ENCODE measurements at regions not wholly inside any gene's neighbourhood (a gene's known extent, or its start where the extent isn't known, plus 50 kb on each side); places are given as distances from the start of the nearest gene placed in this dataset.

DNA sequence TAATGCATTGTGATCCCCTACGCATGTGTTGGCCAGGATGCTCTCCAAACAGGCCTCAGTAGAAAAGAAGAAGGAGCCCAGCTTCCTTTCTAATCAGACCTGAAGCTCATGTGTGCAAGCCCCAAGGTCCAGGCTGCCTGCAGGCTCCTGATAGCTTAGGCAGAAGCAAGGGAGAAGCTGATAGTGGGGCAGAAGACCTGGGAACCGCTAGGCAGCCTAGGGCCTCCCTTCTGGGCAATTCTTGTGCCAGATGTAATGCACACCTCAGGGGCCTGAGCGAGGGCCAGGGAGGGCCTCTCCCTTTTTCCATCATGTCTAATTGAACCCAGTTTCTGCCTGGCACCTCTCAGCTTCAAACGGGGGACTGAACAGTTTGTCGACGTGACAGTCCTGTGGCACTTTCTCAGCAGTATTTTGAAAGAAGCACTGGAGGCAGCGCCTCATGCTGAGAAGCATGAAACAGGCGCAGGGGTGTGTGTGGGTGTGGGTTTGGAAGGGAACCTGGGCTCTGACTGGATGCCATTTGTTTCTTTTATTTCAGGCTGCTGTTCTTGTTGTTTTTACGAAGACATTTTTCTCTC is 212.8 kb downstream of the PIK3R1 start:
- Histone ChIP-seq H3K9me3 (ENCODE audit: control insufficient read depth, insufficient read depth, low read length) (no peaks in the 10 kb centered on the region), H3K9me2 (replicated peaks; ENCODE audit: control insufficient read depth, low read length) (no peaks in the 10 kb centered on the region), H3K27ac (ENCODE audit: low read depth, low read length) (no peak overlapping the region), H3K4me1 (ENCODE audit: control insufficient read depth, low read length) (peaks cover 7% of the 10 kb centered on the region), H3K4me3 (ENCODE audit: low read length) (no peak overlapping the region), H3K27me3 (ENCODE audit: control insufficient read depth, low read length) (no peaks in the 10 kb centered on the region; the same call in 1 of the 2 replicates), H4K20me1 (ENCODE audit: control insufficient read depth, insufficient read depth, low read depth, low read length) (no peaks in the 10 kb centered on the region), H3F3A (ENCODE audit: control insufficient read depth, insufficient read depth) (no peaks in the 10 kb centered on the region), H3K36me3 (ENCODE audit: control insufficient read depth, low read length) (no peaks in the 10 kb centered on the region), H3K79me2 (ENCODE audit: control insufficient read depth, low read length) (no peaks in the 10 kb centered on the region), H3K4me2 (ENCODE audit: low read length) (no peak overlapping the region)
- TF ChIP-seq EZH2phosphoT487 (IDR thresholded peaks at IDR 0.05; ENCODE audit: borderline replicate concordance, low read length), result no peak
- TF ChIP-seq, protein P1, sequence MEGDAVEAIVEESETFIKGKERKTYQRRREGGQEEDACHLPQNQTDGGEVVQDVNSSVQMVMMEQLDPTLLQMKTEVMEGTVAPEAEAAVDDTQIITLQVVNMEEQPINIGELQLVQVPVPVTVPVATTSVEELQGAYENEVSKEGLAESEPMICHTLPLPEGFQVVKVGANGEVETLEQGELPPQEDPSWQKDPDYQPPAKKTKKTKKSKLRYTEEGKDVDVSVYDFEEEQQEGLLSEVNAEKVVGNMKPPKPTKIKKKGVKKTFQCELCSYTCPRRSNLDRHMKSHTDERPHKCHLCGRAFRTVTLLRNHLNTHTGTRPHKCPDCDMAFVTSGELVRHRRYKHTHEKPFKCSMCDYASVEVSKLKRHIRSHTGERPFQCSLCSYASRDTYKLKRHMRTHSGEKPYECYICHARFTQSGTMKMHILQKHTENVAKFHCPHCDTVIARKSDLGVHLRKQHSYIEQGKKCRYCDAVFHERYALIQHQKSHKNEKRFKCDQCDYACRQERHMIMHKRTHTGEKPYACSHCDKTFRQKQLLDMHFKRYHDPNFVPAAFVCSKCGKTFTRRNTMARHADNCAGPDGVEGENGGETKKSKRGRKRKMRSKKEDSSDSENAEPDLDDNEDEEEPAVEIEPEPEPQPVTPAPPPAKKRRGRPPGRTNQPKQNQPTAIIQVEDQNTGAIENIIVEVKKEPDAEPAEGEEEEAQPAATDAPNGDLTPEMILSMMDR (IDR thresholded peaks at IDR 0.05; ENCODE audit: low read depth, low read length, poor library complexity, severe bottlenecking), result no peak

DNA sequence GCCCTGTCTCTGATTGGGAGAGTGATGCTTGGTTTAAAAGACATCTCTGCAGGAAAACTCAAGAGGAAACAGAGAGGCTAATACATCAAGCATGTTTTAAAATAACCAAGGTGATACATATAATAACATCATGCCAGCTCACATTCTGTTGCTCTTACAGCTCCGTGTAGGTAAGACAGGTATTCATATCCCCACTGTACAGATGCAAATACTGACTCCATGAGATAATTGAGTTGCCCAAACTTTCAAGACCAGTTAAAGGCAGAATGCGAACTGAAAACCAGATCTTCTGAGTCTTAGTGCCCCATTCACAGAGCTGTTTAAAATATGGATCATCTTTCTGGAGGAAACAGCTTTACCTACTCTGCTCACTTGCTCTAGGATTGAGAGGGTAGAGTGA is 214.0 kb downstream of the PIK3R1 start:
- Histone ChIP-seq H3K9me2 (replicated peaks; ENCODE audit: control insufficient read depth, low read length) (no peaks in the 10 kb centered on the region), H3F3A (ENCODE audit: control insufficient read depth, insufficient read depth) (no peaks in the 10 kb centered on the region), H3K79me2 (ENCODE audit: control insufficient read depth, low read length) (no peaks in the 10 kb centered on the region), H3K36me3 (ENCODE audit: control insufficient read depth, low read length) (no peaks in the 10 kb centered on the region), H3K4me3 (ENCODE audit: low read length) (no peak overlapping the region), H3K4me2 (ENCODE audit: low read length) (no peak overlapping the region), H4K20me1 (ENCODE audit: control insufficient read depth, insufficient read depth, low read depth, low read length) (no peaks in the 10 kb centered on the region), H3K27me3 (ENCODE audit: control insufficient read depth, low read length) (peaks cover 3% of the 10 kb centered on the region; the same call in 1 of the 2 replicates), H3K9me3 (ENCODE audit: control insufficient read depth, insufficient read depth, low read length) (no peaks in the 10 kb centered on the region), H3K4me1 (ENCODE audit: control insufficient read depth, low read length) (peaks cover 19% of the 10 kb centered on the region), H3K27ac (ENCODE audit: low read depth, low read length) (no peak overlapping the region)
- TF ChIP-seq, protein P1 (IDR thresholded peaks at IDR 0.05; ENCODE audit: low read depth, low read length, poor library complexity, severe bottlenecking), result no peak
- no peak for TF ChIP-seq EZH2phosphoT487 (IDR thresholded peaks at IDR 0.05; ENCODE audit: borderline replicate concordance, low read length)

DNA sequence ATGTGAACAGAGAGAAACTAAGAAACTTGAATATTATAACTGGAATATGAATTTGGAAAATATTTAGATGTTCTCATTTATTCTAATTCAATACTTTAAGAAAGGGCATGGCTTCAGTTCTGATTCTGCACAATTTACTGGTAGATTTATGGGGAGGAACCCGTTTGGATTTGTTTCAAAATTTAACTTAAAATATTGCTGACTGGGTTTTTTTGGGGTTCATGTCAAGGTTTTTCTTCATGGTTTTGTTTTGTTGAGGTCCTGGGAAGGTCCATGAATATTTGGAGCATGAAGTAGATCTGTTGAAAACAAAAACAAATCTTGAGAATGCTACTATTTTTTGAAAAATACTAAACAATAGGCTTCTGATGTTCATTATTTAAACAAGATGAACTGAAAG is 214.7 kb downstream of the PIK3R1 start:
- Histone ChIP-seq H3K4me2 (ENCODE audit: low read length) (no peak overlapping the region), H3K9me2 (replicated peaks; ENCODE audit: control insufficient read depth, low read length) (no peaks in the 10 kb centered on the region), H3K4me3 (ENCODE audit: low read length) (no peak overlapping the region), H3K79me2 (ENCODE audit: control insufficient read depth, low read length) (no peaks in the 10 kb centered on the region), H4K20me1 (ENCODE audit: control insufficient read depth, insufficient read depth, low read depth, low read length) (no peaks in the 10 kb centered on the region), H3K27me3 (ENCODE audit: control insufficient read depth, low read length) (peaks cover 3% of the 10 kb centered on the region; the same call in 1 of the 2 replicates), H3K9me3 (ENCODE audit: control insufficient read depth, insufficient read depth, low read length) (no peaks in the 10 kb centered on the region), H3K4me1 (ENCODE audit: control insufficient read depth, low read length) (peaks cover 21% of the 10 kb centered on the region), H3F3A (ENCODE audit: control insufficient read depth, insufficient read depth) (no peaks in the 10 kb centered on the region), H3K36me3 (ENCODE audit: control insufficient read depth, low read length) (no peaks in the 10 kb centered on the region), H3K27ac (ENCODE audit: low read depth, low read length) (no peak overlapping the region)
- no peak for TF ChIP-seq EZH2phosphoT487 (IDR thresholded peaks at IDR 0.05; ENCODE audit: borderline replicate concordance, low read length)
- TF ChIP-seq, protein P1 (IDR thresholded peaks at IDR 0.05; ENCODE audit: low read depth, low read length, poor library complexity, severe bottlenecking), result no peak

Measured in DOHH2 (cell line).